SK-N-SH treated with all-trans-retinoic acid at 6 μM for 48 hours (cell line): ENCODE measurements at regions not wholly inside any gene's neighbourhood (a gene's known extent, or its start where the extent isn't known, plus 50 kb on each side); places are given as distances from the start of the nearest gene placed in this dataset.

Experiments
- ATAC-seq: fragments of 200-7000 bp; cut with Tn5 transposase; 3 replicates; pipeline ENCODE4 v1.9.1; 2020; ENCODE audit warnings: mild to moderate bottlenecking, moderate library complexity
- ARNTL ChIP-seq: fragments of 450-650 bp; formaldehyde crosslinking; IDR thresholded peaks from 2 replicates; pipeline ENCODE4 v1.5.0; 2020; ENCODE audit warnings: low read depth, mild to moderate bottlenecking, moderate library complexity, borderline replicate concordance
- BACH2 ChIP-seq: fragments of 250-450 bp; sonication (Bioruptor Pico); IDR thresholded peaks from 2 replicates; pipeline ENCODE4 v1.9.0; 2021; ENCODE audit warnings: mild to moderate bottlenecking, borderline replicate concordance
- CREB5 ChIP-seq: fragments of 250-450 bp; sonication (Bioruptor Pico); IDR thresholded peaks from 2 replicates; pipeline ENCODE4 v1.5.1; 2020; ENCODE audit warnings: low read depth, mild to moderate bottlenecking, moderate library complexity
- CSDC2 ChIP-seq: fragments of 250-450 bp; sonication (Bioruptor Pico); IDR thresholded peaks from 2 replicates; pipeline ENCODE4 v1.5.0; 2020; ENCODE audit warnings: mild to moderate bottlenecking, moderate library complexity
- CSRNP3 ChIP-seq: fragments of 250-450 bp; sonication (Bioruptor Pico); IDR thresholded peaks from 2 replicates; pipeline ENCODE4 v1.5.1; 2021; ENCODE audit warnings: mild to moderate bottlenecking, moderate library complexity
- ESRRG ChIP-seq: fragments of 250-450 bp; sonication (Bioruptor Pico); IDR thresholded peaks from 2 replicates; pipeline ENCODE4 v1.6.1; 2021; ENCODE audit warnings: mild to moderate bottlenecking
- GLIS3 ChIP-seq: fragments of 250-450 bp; sonication (Bioruptor Pico); IDR thresholded peaks from 2 replicates; pipeline ENCODE4 v1.5.0; 2020; ENCODE audit warnings: mild to moderate bottlenecking, moderate library complexity
- ISL1 ChIP-seq: fragments of 250-450 bp; sonication (Bioruptor Pico); IDR thresholded peaks from 2 replicates; pipeline ENCODE4 v2.1.2; 2022; ENCODE audit warnings: mild to moderate bottlenecking, moderate library complexity
- OSR1 ChIP-seq: fragments of 250-450 bp; sonication (Bioruptor Pico); IDR thresholded peaks from 2 replicates; pipeline ENCODE4 v1.8.0; 2022; ENCODE audit warnings: moderate library complexity, mild to moderate bottlenecking, inconsistent platforms
- PATZ1 ChIP-seq: fragments of 250-450 bp; sonication (Bioruptor Pico); IDR thresholded peaks from 2 replicates; pipeline ENCODE4 v1.8.0; 2020; ENCODE audit warnings: mild to moderate bottlenecking, moderate library complexity, borderline replicate concordance
- POU6F1 ChIP-seq: fragments of 250-450 bp; sonication (Bioruptor Pico); IDR thresholded peaks from 2 replicates; pipeline ENCODE4 v1.8.0; 2021; ENCODE audit warnings: low read depth, mild to moderate bottlenecking, moderate library complexity, borderline replicate concordance
- PPARA ChIP-seq: fragments of 250-450 bp; sonication (Bioruptor Pico); IDR thresholded peaks from 2 replicates; pipeline ENCODE4 v1.5.0; 2020; ENCODE audit warnings: mild to moderate bottlenecking, borderline replicate concordance
- SNAI2 ChIP-seq: fragments of 250-450 bp; sonication (Bioruptor Pico); IDR thresholded peaks from 2 replicates; pipeline ENCODE4 v1.5.0; 2020; ENCODE audit warnings: mild to moderate bottlenecking, moderate library complexity
- TOX ChIP-seq: fragments of 250-450 bp; sonication (Bioruptor Pico); IDR thresholded peaks from 2 replicates; pipeline ENCODE4 v1.8.0; 2021; ENCODE audit warnings: mild to moderate bottlenecking, moderate library complexity, borderline replicate concordance
- ZFP3 ChIP-seq: fragments of 250-450 bp; sonication (Bioruptor Pico); IDR thresholded peaks from 2 replicates; pipeline ENCODE4 v1.5.0; 2020; ENCODE audit warnings: mild to moderate bottlenecking, moderate library complexity
- ZFP30 ChIP-seq: fragments of 450-650 bp; formaldehyde crosslinking; IDR thresholded peaks from 2 replicates; pipeline ENCODE4 v1.5.0; 2022; ENCODE audit warnings: mild to moderate bottlenecking, moderate library complexity
- ZNF565 ChIP-seq: fragments of 450-650 bp; formaldehyde crosslinking; conservative IDR thresholded peaks from 2 replicates; pipeline ENCODE4 v1.5.0; 2020; ENCODE audit warnings: low read depth, mild to moderate bottlenecking, moderate library complexity
- ZNF70 ChIP-seq: fragments of 450-650 bp; formaldehyde crosslinking; IDR thresholded peaks from 2 replicates; pipeline ENCODE4 v1.5.0; 2020; ENCODE audit warnings: mild to moderate bottlenecking, moderate library complexity
- ZNF8 ChIP-seq: fragments of 450-650 bp; formaldehyde crosslinking; IDR thresholded peaks from 2 replicates; pipeline ENCODE4 v1.5.0; 2020; ENCODE audit warnings: mild to moderate bottlenecking, moderate library complexity

GRCh38 chr2:12950957-12951656, 234.4 kb downstream of the TRIB2 start:
- TF ChIP-seq CSRNP3 (0 out of 2 replicates have a peak, but pooled peaks have one; percentile 33), PPARA (no peak), ISL1 (CRISPR knock-in tag) (0 out of 2 replicates have a peak, but pooled peaks have one; percentile 22), ZNF565 (CRISPR knock-in tag) (no peak), TOX (CRISPR knock-in tag) (no peak)
- ATAC-seq = peak; percentile 58

GRCh38 chr2:12951657-12951973, 234.9 kb downstream of the TRIB2 start:
- peak; percentile 42 for ATAC-seq
- TF ChIP-seq ZNF8 = no peak
- TF ChIP-seq CSDC2 = no peak
- TF ChIP-seq CREB5 = no peak
- no peak for TF ChIP-seq ARNTL
- no peak for TF ChIP-seq ESRRG (CRISPR knock-in tag)

GRCh38 chr2:12953596-12953995, 236.9 kb downstream of the TRIB2 start:
- ATAC-seq = no peak
- TF ChIP-seq CSRNP3 (no peak), GLIS3 (CRISPR knock-in tag) (no peak), TOX (CRISPR knock-in tag) (no peak), ARNTL (no peak), ZFP3 (CRISPR knock-in tag) (no peak), BACH2 (CRISPR knock-in tag) (no peak)

GRCh38 chr2:12955864-12956263, 239.1 kb downstream of the TRIB2 start:
- TF ChIP-seq ZNF565 (CRISPR knock-in tag) = no peak
- TF ChIP-seq TOX (CRISPR knock-in tag) = no peak
- no peak for TF ChIP-seq SNAI2
- no peak for TF ChIP-seq ZNF70
- TF ChIP-seq CSRNP3 = no peak
- TF ChIP-seq OSR1 (CRISPR knock-in tag) = no peak
- TF ChIP-seq BACH2 (CRISPR knock-in tag) = no peak
- TF ChIP-seq ZFP30 (CRISPR knock-in tag) = no peak
- TF ChIP-seq, all 23 proteins: peak for 0
- ATAC-seq = no peak

GRCh38 chr2:12957251-12957650, 240.5 kb downstream of the TRIB2 start:
- no peak for TF ChIP-seq ISL1 (CRISPR knock-in tag)
- no peak for TF ChIP-seq CREB5
- TF ChIP-seq CSRNP3 = no peak
- TF ChIP-seq ESRRG (CRISPR knock-in tag) = no peak
- TF ChIP-seq ZNF8 = no peak
- no peak for TF ChIP-seq ZNF565 (CRISPR knock-in tag)
- TF ChIP-seq PATZ1 = no peak
- TF ChIP-seq PPARA = no peak
- TF ChIP-seq POU6F1 (CRISPR knock-in tag) = no peak
- no peak for TF ChIP-seq GLIS3 (CRISPR knock-in tag)
- TF ChIP-seq ZFP30 (CRISPR knock-in tag) = no peak
- no peak for ATAC-seq
